NCI-H460 (cell line): ENCODE measurements at regions not wholly inside any gene's neighbourhood (a gene's known extent, or its start where the extent isn't known, plus 50 kb on each side); places are given as distances from the start of the nearest gene placed in this dataset.

ENCODE experiments used
- DNase-seq: peaks from one replicate; pipeline ENCODE4 v3.0.0-alpha.2; 2016; ENCODE audit warnings: low read depth; ENCODE audit errors: extremely low read depth

GRCh38 chr4:108301545-108302251, 133.0 kb upstream of the LEF1 start:
- DNase-seq, result no peak

DNA sequence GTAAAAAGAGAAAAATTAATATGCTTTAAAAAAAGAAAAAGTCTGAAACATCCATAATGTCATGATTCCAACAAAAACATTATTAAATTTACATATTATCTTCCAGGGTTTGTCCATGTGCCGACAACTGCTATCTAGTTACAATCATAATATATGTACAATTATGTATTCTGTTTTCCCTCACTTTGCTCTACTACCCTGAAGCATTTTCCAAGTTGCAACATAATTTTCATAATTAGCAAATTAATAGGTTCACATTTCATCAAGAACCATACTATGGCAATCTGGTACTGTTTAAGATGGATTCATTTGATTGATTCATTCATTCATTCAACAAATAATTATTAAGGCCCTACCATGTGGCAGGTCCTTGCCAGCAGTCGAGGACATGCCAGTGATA, 128.9 kb upstream of the LEF1 start:
- DNase-seq, result no peak

DNA sequence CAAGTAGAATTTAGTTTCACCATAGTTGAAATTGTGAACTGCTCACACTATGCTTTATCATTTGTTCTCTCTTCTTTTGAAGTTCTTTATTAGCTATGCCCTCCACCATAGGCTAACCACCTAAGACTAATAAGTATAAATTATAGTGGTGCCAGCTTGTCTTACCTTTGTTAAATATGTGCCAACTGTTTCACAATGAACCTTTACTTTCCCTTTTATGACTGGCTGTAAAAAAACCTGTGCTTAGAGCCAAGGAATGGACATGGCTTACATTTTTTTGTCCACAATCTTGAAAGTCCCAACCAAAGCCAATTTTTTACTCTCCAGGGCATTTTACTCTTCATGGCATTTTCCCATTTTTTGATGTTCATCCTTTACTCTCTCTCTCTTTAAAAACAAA, 123.5 kb upstream of the LEF1 start:
- no peak for DNase-seq

DNA sequence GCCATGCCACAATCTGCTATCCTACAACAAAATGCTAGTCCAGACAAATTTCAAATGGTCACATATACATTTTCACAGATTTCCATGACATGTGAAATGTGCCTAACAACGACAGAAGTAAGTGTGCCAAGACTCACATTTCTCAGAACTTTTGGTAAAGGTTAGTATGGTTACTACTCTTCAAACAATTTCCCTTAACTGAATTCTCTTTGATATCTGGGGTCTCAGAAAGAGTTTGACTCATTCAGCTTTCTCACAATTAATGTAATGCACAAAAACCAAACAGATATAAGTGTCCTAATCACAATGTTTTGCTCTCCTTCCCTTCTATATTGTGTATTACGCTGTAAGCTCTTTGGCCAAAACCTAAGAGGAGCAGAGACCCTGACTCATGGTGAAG, 122.4 kb upstream of the LEF1 start:
- DNase-seq, result no peak

- DNase-seq, result no peak
Observed at GRCh38 chr4:108287834-108288413, 119.2 kb upstream of the LEF1 start.

DNA sequence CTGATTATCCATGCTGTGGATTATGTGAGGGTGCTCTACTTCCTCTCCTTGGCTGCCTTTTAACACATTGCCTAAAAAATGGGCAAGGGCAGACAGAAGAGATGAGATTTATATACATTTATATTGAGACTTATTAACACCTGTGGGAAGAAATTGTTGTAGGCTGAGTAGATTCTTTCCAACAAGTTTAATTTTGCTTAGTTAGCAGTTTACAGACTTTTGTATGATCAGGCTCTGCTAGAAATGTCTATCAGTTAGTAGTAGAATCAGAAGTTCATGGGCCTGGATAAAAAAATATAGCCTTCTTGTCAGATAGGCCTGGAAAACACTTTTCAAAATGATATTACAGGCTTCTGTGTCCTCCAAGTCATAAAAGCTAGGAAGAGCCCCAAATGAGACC, 111.3 kb upstream of the LEF1 start:
- DNase-seq, result no peak

GRCh38 chr4:108276690-108277089, 108.0 kb upstream of the LEF1 start:
- DNase-seq, result no peak

DNA sequence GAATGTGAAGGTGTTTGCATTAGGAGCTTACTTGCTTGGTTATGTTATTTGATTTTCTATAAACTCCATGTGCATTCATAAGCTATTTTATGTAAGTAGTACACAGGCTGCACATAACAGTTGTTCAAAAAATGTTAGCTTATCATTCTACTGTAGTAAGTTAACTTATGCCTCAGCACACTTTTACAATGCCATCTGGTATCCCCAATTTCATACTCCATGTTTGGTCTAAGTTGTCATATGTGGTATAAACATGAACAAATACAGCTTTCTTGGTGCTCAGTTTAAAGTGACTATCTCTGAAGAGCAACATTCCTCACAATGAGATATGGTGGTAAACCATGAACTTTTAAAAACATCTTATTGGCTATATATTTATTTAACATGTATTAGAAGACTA, 104.3 kb upstream of the LEF1 start:
- DNase-seq, result no peak

DNA sequence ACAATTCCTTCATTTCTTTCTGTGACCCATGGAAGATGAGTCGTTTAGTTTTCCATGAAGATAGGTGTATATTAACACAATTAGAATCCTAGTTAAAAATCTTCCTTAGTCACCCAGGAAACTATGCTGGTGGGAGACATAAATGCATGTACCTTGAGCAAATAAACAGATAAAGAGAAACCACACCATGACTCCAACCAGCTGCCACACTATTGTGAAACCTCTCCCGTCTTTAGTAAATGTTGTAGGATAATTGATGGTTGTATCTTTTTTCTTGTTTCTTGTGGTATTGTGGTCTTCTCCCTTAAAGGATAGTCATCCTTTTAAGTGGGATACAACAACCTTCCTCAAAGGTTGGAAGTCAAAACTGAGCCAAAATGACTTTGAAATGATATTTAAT, 103.8 kb upstream of the LEF1 start:
- no peak for DNase-seq

DNA sequence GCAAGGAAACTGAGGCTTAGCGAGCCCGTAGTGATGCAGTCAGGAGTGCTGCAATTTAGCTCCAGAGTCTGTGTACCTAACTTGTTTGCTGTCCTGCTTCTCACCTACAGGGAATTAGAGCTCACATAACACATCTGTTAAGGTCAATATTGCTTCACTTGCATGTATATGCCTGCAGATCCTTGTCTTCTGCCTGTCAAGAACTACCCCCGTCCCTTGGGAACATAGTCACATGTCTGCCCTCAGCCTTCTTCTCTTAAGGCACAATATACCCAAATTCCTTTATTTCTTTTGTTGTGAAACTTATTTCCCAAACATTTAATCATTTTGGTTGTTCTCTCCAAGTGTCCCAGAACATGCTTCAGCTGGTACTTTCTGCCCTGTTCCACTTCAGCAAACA, 103.3 kb upstream of the LEF1 start:
- no peak for DNase-seq

GRCh38 chr4:108270466-108271450, 102.0 kb upstream of the LEF1 start:
- no peak for DNase-seq

DNA sequence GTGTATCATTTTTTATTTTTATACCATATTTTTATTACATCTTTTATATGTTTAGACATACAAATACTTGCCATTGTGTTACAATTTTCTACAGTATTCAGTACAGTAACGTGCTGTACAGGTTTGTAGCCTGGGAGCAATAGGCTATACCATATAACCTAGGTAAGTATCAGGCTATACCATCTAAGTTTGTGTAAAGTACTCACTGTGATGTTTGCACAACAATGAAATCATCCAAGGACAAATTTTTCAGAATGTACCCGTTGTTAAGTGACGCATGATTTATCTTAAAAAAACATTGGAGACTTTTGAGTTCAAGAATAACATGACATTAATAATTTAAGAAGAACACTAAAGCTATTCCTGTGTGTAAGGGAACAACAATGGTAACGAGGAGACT, 96.0 kb upstream of the LEF1 start:
- DNase-seq, result no peak

- DNase-seq, result no peak
Observed at GRCh38 chr4:108263057-108263456, 94.3 kb upstream of the LEF1 start.

DNA sequence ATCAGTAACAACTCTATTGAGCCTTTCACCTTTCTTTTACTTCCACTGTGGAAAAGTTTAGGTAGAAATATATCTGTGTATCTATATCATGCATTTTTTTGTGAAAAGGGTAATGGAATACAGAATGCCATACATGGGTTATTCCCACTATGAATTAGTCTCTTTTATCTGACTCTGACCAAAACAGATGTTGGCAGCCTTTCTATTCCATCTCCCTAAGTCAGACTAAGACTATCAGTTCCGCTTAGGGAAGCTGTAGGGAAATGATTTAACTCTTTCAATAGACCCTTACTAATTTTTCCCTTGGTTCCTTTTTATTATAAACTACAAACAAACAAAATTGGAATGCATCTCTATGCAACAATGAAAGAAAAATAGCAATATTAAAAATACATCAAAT, 92.3 kb upstream of the LEF1 start:
- no peak for DNase-seq

DNA sequence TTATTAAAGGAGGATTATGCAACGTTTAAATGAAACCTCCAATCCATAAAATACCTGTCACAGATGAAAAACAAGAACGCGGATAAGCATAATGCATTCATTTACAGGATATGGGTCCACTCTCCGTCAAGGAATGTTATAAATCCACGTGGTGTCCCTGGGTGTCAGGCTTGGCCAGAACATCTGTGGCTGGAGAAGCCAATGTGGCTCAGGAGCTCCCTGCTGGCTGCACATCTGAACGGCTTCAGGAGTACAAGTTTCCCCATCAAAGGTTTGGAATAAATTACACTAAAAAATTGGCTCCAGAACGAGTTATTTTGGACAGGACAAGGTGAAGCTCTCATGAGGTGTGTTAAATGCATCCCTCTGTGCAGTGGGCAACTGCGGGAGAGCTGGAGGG, 87.8 kb upstream of the LEF1 start:
- DNase-seq, result no peak

DNA sequence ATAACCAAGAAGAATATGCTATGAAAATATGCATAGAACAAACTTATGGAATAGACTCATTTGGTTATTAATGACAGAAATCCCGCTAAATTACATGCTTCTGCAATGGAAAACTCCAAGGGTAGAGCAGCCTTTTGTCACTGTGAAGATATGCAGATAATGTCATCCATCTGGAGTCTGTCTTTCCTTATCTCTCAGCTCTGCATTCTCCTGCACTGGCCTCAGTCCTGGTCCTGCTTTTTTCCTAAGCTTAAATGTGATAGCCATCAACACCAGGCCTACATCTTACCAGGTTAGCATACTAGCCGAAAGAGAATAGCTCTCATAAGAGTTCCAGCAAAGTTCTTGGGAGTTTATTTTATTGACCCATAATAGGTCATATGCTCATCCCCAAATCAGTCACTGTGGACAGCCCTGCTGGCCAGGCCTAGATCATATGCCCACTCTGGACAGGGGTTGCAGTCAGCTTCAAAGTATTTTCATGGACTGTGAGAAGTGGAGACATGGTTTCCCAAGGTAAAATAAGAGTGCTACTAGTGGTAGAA, 86.5 kb upstream of the LEF1 start:
- DNase-seq, result no peak

GRCh38 chr4:108249397-108249796, 80.7 kb upstream of the LEF1 start:
- no peak for DNase-seq

GRCh38 chr4:108247387-108248049, 78.8 kb upstream of the LEF1 start:
- no peak for DNase-seq

DNA sequence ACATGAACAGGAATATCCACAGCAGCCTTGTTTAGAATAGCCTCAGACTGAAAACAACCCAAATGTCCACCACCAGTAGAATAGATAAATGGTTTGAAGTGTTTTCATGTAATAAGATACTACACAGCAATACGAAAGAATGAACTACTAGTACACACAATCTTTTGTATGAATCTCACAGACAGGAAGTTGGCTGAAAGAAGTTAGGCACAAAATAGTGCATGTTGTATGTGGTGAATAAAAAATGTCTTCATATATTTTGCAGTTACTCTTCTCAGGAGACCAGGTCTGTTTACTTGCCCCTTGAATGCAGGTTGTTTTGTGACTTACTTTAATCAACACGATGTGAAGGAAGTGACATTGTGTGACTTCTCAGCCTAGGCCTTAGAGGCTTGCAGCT, 75.9 kb upstream of the LEF1 start:
- no peak for DNase-seq

DNA sequence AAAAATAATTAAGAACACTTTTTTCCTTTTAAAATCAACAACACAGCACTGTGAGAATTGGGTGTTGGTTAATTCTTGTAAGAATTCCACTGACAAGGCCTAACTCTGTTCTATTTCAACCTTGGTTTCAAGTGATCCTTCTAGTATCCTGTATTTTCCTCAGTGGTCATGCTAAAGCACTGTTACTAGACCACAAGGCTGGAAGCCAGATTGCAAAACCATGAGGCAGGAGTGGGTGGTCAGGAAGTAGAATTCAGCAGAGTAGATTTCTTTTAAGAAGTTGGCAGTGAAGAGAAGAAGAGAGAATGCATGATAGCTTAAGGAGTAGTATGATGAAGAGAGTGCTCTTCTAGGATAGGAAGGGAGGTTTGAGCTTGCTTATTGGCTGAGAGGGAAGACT, 71.6 kb upstream of the LEF1 start:
- DNase-seq, result no peak

DNA sequence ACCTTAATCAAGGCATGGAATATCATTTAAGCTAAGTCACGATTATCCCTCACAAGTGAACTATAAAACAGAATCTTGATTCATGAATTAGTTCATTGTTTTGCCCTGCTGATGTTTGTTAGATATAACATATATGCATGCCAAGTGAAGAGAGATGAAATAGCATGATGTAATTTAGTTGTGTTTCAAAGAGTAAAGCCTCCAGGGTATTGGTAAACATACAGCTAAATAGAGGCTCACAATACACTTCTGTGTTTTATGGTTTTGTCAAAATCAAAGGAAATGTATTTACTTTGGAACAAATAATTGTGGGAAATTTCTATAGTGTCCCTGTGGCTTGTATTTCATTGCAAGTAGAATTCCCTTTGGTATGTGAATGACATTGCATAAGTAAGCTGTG, 69.0 kb upstream of the LEF1 start:
- no peak for DNase-seq
